Stimulated activated CD4-positive, alpha-beta T cell treated with anti-CD3 and anti-CD28 coated beads, Interleukin-1b, Interleukin-23, amount 100 ng/mL, for 24 hours (primary cell): ENCODE measurements at regions not wholly inside any gene's neighbourhood (a gene's known extent, or its start where the extent isn't known, plus 50 kb on each side); places are given as distances from the start of the nearest gene placed in this dataset.

ENCODE experiments used
- DNase-seq, 4 experiments: peaks; one replicate each; pipeline ENCODE4 v3.0.0-alpha.2; 2020; ENCODE audit warnings: low read depth in 4 of 4, low spot score in 1 of 4

- DNase-seq = no peak
These were observed 132.2 kb downstream of the ASB7 start for GRCh38 chr15:100734586-100734985.

DNA sequence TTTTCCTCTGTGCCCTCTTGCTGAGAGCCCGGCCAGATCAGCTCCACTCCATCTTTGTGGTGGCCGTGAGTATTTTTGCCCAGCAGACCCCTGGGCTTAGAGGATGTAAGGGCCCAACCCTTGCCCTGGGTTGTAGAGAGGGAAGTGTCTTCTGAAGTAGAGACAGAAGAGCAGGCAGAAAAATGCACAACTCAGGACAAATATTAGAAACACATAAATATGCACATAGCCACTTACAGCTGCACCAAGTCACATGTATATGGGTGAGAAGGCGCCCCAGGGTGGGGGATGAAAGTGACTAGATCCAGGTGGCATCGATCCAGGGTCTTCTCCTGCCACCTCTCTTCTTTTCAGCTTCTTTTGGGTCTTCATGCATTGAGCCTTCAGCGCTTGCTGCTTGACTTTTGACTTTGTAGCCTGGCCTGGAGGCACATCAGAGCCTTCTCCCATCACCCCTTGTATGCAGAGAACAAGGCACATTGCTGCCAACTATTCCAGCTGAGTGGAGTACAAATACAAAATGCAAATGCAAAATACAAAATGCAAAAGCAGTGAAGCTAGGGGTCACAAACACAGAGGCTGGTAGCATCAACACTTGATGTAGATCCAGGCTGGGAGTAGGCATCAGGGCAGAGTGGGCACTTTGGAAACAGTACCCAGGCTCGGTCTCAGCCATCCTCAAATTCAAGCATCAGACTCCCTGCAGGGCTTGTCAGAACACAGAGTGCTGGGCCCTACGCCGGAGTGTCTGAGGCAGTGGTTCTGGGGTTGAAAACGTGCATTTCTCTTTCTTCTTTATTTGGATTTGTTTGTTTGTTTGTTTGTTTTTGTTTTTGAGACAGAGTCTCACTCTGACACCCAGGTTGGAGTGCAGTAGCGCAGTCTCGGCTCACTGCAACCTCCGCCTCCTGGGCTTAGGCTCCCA, 133.0 kb downstream of the ASB7 start:
- no peak for DNase-seq

DNA sequence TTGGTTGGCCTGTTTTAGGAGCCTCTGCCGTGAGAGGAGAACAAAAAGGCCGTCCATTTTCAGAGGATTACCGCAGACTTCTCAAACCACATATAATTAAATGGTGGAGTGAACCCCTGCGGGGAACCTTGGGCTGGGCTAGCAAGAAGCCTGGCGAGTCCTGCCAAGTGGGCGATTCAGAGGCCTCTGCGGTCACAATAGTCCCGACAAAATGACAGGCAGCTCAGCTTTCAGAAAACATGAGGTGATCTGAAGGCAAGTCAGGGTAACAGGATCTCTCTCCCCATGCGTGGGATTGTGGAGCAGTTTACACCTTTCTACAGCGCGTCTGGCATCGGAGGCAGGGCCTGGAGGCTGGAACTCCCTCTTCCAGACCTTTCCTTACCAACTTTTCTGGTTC, 134.8 kb downstream of the ASB7 start:
- no peak for DNase-seq

DNA sequence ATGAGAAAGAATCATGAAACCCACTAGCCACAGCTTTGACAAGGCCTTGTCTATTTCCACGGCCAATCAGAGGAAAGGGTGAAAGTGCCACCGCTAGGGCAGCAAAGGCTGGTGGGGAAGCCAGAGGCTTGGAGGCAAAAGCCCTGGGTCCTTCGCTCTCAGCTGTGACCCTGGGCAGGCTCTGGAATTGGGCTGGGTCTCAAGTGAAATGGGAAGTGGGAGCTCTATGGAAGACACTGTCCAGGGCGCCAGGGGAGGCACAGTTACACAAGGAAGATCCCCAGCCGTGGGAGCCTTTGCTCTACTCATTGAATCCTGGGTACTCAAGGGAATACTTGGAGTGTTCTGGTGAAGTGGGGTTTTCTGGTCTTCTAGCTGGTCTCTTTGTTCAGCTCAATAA, 136.2 kb downstream of the ASB7 start:
- DNase-seq = no peak

GRCh38 chr15:100740138-100740537, 137.7 kb downstream of the ASB7 start:
- no peak for DNase-seq

DNA sequence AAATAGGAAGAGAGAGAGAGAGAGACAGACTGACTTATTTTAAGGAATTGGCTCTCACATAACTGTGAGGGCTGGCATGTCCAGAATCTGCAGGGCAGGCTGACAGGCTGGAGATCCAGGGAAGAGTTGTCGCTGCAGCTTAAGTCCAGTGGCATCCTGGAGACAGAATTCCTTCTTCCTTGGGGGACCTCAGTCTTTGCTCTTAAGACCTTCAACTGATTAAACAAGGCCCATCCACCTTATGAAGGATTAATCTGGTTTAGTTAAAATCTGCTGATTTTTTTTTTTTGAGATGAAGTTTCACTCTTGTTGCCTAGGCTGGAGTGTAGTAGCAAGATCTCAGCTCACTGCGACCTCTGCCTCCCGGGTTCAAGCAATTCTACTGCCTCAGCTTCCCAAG, 128.0 kb upstream of the ALDH1A3 start:
- DNase-seq = no peak

GRCh38 chr15:100753503-100753902, 126.1 kb upstream of the ALDH1A3 start:
- no peak for DNase-seq

- no peak for DNase-seq
These were observed 122.0 kb upstream of the ALDH1A3 start for GRCh38 chr15:100757661-100758060.

- no peak for DNase-seq
These were observed 121.1 kb upstream of the ALDH1A3 start for GRCh38 chr15:100758555-100758954.

GRCh38 chr15:100759106-100759505, 120.5 kb upstream of the ALDH1A3 start:
- DNase-seq = no peak

DNA sequence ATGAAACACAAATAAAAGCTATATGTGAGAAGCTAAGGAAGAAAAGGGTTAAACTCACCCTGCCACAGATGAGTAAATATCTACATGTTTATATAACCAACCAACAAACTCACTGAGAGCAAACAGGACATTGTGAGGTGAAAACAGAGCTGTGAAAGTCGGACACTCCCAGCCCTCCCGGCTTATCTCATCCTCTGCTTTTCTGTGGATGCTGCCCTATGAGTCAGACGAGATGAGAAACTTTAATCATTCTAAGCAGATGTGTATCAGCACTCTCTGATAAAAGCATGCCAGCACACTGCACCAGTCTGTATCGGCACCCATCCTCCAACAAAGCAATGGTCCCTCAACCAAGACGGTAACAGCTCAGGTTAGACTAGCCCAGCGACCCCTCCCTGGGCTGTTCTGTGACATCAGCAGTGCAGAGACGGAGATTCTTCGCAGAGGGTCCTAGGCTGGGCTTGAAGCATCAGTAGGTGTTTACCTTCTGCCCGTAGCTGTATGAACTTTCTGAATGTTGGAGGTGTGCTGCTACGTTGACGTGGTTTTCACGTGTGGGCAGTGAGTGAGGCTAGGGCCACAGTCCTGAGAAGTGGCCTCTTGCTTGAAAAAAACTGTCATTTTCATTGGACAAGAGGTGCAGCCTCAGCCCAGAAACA, 119.8 kb upstream of the ALDH1A3 start:
- no peak for DNase-seq

GRCh38 chr15:100760357-100760903, 119.2 kb upstream of the ALDH1A3 start:
- no peak for DNase-seq

DNA sequence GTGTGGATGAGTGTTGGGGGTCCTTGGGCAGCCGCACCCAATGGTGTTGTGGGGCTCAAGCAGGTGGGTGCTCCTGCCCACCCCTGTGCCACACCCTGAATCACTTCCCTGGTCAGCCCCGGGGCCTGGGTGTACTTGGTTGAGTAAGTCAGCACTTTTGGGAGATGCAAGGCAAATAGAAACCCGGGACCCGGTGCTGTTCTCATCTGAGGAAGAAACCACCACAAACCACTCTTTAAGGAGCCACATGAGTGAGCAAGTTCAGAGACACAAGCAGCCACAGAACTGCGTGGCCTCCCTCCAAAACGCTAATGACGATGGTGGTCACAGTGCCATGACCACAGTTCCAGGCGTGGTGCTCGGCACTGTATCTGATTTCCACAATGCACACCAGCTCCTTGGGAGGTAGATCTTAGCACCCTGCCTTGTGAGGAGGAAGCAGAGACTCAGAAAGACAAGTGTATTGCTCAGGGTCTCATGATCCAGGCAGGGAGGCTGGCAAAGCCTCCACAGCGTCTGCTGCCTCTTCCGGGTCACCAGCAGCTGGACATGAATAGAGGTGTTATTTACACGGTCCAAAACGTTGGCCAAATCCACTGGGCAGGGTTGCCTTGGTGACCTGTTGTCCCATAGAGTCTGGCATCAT, 118.2 kb upstream of the ALDH1A3 start:
- DNase-seq = no peak

DNA sequence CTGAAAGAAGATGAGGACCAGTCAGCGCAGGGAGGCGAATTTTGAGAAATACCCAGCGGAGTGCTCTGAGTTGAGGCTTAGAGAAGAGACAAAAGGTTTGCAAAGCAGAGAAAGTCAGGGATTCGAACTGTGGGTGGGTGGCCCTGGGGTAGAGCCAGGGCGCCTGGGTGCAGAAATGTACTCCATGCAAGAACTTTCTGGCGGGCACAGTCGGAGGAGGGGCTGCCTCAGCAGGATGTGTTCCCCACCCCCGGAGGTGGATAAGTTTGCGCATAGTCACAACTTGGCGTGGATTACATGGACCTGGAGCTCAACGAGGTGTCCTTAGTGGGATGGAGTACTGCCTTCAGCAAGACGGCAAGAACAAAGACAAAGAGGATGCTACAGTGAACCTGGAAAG, 117.3 kb upstream of the ALDH1A3 start:
- DNase-seq = no peak

DNA sequence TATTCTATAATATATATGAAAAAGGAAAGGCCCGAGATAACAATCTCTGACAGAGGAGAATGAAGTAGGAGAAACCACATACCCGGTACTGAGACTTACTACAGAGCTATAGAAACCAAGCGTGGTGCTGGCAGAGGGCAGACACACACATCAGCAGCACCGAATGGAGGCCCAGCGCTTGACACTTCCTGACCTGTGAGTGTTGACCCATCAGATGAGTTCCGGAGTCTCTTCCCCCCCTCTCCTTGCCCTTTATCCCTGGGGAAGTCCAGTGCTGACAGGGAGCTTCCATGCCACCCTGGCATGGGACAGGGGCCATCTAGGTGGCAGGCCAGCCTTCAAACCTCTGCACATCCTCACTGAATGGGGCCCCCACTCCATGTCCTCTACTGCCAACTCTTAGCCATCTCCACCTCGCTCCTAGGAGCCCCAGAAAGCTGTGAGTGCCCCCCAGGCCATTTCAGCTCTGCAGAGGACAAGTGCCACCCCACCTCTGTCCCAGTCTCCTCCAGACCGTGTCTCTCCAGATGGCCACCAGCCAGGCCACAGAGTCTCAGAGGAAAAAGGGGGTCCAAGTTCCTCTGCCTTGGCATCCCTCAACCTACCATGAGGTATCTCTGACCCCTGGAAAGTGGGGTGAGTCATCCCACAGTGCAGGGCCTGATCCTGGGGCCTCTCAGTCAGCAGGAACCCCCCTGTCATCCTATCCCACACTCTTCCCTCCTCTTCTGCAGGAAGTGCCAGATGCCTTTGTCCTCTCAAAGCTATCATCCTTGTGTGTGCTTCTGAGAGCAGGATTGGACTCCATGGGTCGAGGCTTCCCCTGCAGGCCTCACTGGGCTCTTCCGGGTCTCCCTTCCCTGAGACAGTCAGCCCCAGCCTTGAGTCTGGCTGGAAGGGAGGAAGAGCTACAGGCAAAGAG, 116.5 kb upstream of the ALDH1A3 start:
- no peak for DNase-seq

- DNase-seq = no peak
These were observed 115.5 kb upstream of the ALDH1A3 start for GRCh38 chr15:100763835-100764750.

GRCh38 chr15:100764778-100765466, 114.7 kb upstream of the ALDH1A3 start:
- DNase-seq = no peak

DNA sequence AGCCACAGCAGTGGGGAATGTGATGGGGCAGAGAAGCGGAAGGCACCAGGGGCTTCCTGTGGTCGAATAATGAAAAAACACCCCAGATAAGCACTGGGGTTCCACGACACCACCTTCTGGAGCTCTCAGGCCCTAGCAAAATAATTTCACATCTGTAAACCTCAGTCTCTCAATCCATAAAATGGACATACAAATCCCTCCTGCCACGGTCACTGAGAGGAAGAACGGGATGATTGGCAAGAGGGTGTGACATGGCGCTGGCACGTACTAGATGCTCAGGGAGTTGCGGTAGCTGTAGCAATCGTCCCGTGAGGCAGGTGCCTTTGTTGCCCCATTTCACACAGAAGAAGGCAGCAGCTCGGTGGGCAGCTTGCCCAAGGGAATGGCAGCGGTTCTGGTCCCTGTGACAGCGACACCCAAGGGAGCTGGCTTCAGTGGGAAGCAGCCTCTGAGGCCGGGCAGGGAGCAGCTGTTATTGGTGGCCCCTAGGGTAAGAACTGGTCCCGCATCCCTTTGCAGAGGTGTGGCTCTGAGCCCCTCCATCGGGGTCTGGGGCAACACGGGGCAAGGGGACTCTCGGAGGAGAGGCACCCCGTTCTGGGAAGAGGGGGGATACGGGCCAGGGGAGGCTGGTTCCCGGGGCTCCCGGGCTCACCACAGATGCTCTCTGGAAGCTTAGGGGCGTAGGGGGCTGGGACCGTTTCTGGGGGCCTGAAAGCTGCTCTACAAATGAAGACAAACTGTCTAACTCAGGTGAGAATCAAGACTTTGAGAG, 114.0 kb upstream of the ALDH1A3 start:
- DNase-seq = no peak
